GM23338 (cell line): ENCODE measurements at regions not wholly inside any gene's neighbourhood (a gene's known extent, or its start where the extent isn't known, plus 50 kb on each side); places are given as distances from the start of the nearest gene placed in this dataset.

Experiments used
- ATAC-seq: fragments of 200-7000 bp; cut with Tn5 transposase; 3 replicates; pipeline ENCODE4 v1.9.1; 2020
- DNase-seq: peaks from one replicate; pipeline ENCODE4 v3.0.0-alpha.2; 2015; ENCODE audit warnings: low spot score
- H2AFZ ChIP-seq: fragments of 200-600 bp; sonication (generic); 2 replicates; pipeline ENCODE4 v1.8.0; 2016; ENCODE audit warnings: antibody characterized with exemption, mild to moderate bottlenecking, moderate library complexity
- H3F3A ChIP-seq: fragments of 200-600 bp; sonication (generic); replicated peaks from 2 replicates; pipeline ENCODE4 v1.8.0; 2017; ENCODE audit warnings: antibody characterized with exemption, mixed run types, low read depth
- H3K27ac ChIP-seq: fragments of 200-600 bp; sonication (generic); 2 replicates; pipeline ENCODE4 v1.6.1; 2016; ENCODE audit warnings: low read depth
- H3K27me3 ChIP-seq: fragments of 200-600 bp; sonication (generic); 2 replicates; pipeline ENCODE4 v1.8.0; 2016; ENCODE audit warnings: mild to moderate bottlenecking, mixed run types, moderate library complexity; ENCODE audit not compliant: insufficient read depth
- H3K36me3 ChIP-seq: fragments of 200-600 bp; sonication (generic); 2 replicates; pipeline ENCODE4 v1.8.0; 2016; ENCODE audit warnings: mild to moderate bottlenecking; ENCODE audit not compliant: insufficient read depth
- H3K4me1 ChIP-seq: fragments of 200-600 bp; sonication (generic); 2 replicates; pipeline ENCODE4 v1.8.0; 2016; ENCODE audit warnings: mild to moderate bottlenecking, moderate library complexity; ENCODE audit not compliant: insufficient read depth
- H3K4me2 ChIP-seq: fragments of 200-600 bp; sonication (generic); 2 replicates; pipeline ENCODE4 v1.7.1; 2017; ENCODE audit warnings: mixed run types
- H3K4me3 ChIP-seq: fragments of 200-600 bp; sonication (generic); 2 replicates; pipeline ENCODE4 v1.6.1; 2016; ENCODE audit warnings: mixed run types
- H3K79me2 ChIP-seq: fragments of 200-600 bp; sonication (generic); replicated peaks from 2 replicates; pipeline ENCODE4 v1.8.0; 2017; ENCODE audit warnings: mild to moderate bottlenecking; ENCODE audit not compliant: insufficient read depth
- H3K9me2 ChIP-seq: fragments of 200-600 bp; sonication (generic); 2 replicates; pipeline ENCODE4 v1.8.0; 2017; ENCODE audit not compliant: insufficient read depth
- H4K20me1 ChIP-seq: fragments of 200-600 bp; sonication (generic); replicated peaks from 2 replicates; pipeline ENCODE4 v1.8.0; 2017; ENCODE audit warnings: mild to moderate bottlenecking; ENCODE audit not compliant: insufficient read depth
- H3K27ac Mint-ChIP-seq: 2 replicates; pipeline ENCODE4 v1.8.0; 2020; ENCODE audit warnings: inconsistent platforms, mild to moderate bottlenecking, moderate library complexity, mixed read lengths
- H3K27me3 Mint-ChIP-seq: 3 replicates; pipeline ENCODE4 v1.8.0; 2022; ENCODE audit warnings: low read depth, mild to moderate bottlenecking, moderate library complexity, mixed read lengths, inconsistent platforms; ENCODE audit not compliant: insufficient read depth, poor library complexity
- H3K36me3 Mint-ChIP-seq: 3 replicates; pipeline ENCODE4 v1.8.0; 2021; ENCODE audit warnings: low read depth, mild to moderate bottlenecking, inconsistent platforms, moderate library complexity, mixed read lengths
- H3K4me1 Mint-ChIP-seq: 3 replicates; pipeline ENCODE4 v1.8.0; 2020; ENCODE audit warnings: mild to moderate bottlenecking, inconsistent platforms, mixed read lengths
- H3K4me3 Mint-ChIP-seq: 3 replicates; pipeline ENCODE4 v1.8.0; 2021; ENCODE audit warnings: moderate library complexity, mild to moderate bottlenecking, inconsistent platforms, mixed read lengths
- H3K9me3 Mint-ChIP-seq: 3 replicates; pipeline ENCODE4 v1.8.0; 2020; ENCODE audit warnings: moderate library complexity, mild to moderate bottlenecking, inconsistent platforms, mixed read lengths
- CREB1 ChIP-seq: fragments of 250-450 bp; sonication (Bioruptor Pico); IDR thresholded peaks from 2 replicates; pipeline ENCODE4 v1.5.0; 2020; ENCODE audit warnings: low read depth, mild to moderate bottlenecking, moderate library complexity
- CTCF ChIP-seq, 2 experiments: fragments of 200-600 bp in 1 of 2; sonication (generic) in 1 of 2; conservative IDR thresholded peaks; 2 replicates each; pipeline versions ENCODE4 v1.5.1 to v1.6.1; 2016 to 2017; ENCODE audit warnings: antibody characterized with exemption in 2 of 2, low read depth in 2 of 2, mild to moderate bottlenecking in 2 of 2, moderate library complexity in 1 of 2
- EZH2 ChIP-seq: fragments of 200-600 bp; sonication (generic); IDR thresholded peaks from one replicate; pipeline ENCODE4 v1.8.0; 2017; ENCODE audit warnings: antibody characterized with exemption, mild to moderate bottlenecking, low read depth; ENCODE audit not compliant: unreplicated experiment
- EZH2phosphoT487 ChIP-seq: fragments of 200-600 bp; sonication (generic); IDR thresholded peaks from one replicate; pipeline ENCODE4 v1.8.1; 2018; ENCODE audit warnings: antibody characterized with exemption; ENCODE audit not compliant: unreplicated experiment
- JUNB ChIP-seq: IDR thresholded peaks from one replicate; pipeline ENCODE4 v1.6.1; 2016; ENCODE audit warnings: antibody characterized with exemption; ENCODE audit not compliant: unreplicated experiment
- NANOG ChIP-seq: IDR thresholded peaks from 2 replicates; pipeline ENCODE4 v1.6.1; 2016; ENCODE audit warnings: antibody characterized with exemption, borderline replicate concordance
- POLR2AphosphoS5 ChIP-seq: IDR thresholded peaks from 2 replicates; pipeline ENCODE4 v1.6.1; 2016; ENCODE audit warnings: antibody characterized with exemption, low read depth
- REST ChIP-seq: IDR thresholded peaks from one replicate; pipeline ENCODE4 v1.6.1; 2018; ENCODE audit warnings: antibody characterized with exemption; ENCODE audit not compliant: unreplicated experiment
- ZNF331 ChIP-seq: fragments of 250-450 bp; sonication (Bioruptor Pico); IDR thresholded peaks from 2 replicates; pipeline ENCODE4 v1.5.0; 2020; ENCODE audit warnings: low read depth, mild to moderate bottlenecking, moderate library complexity
- ZNF462 ChIP-seq: fragments of 250-450 bp; sonication (Bioruptor Pico); IDR thresholded peaks from 2 replicates; pipeline ENCODE4 v1.5.0; 2020; ENCODE audit warnings: mild to moderate bottlenecking, moderate library complexity

GRCh38 chr9:115997923-115998322 lies 155.7 kb upstream of the PAPPA start (continued):
- TF ChIP-seq REST (no peak), JUNB (no peak), ZNF331 (CRISPR knock-in tag) (no peak), EZH2 (no peak)

DNA sequence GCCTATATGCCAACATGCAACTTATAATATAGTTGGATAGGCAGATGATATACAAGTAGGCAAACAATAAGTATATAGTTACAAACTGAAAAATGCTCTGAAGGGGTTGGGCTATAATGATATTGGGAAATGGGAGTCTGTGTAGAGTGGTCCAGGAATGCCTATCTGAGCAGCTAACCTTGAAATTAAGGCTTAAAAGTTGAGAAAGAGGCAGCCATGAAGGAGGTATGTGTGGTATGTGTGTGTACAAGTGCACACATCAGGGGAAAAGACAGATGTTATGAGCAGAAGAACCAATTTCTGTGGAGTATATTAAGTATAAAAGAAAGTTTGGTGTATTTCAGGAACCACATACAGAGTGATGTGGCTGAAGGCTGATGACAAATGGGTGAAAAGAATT lies 154.9 kb upstream of the PAPPA start:
- no peaks in the 10 kb centered on the region for H3K4me1 Mint-ChIP-seq
- no peaks in the 10 kb centered on the region for H3K79me2 ChIP-seq
- DNase-seq (no peak), ATAC-seq (no peak)
- H3K4me3 Mint-ChIP-seq, result no peak overlapping the region
- H3K4me1 ChIP-seq, result no peaks in the 10 kb centered on the region
- no peak overlapping the region for H3K27ac Mint-ChIP-seq
- H3K36me3 Mint-ChIP-seq, result no peaks in the 10 kb centered on the region
- H3K4me2 ChIP-seq, result no peak overlapping the region
- no peak overlapping the region for H2AFZ ChIP-seq
- no peak overlapping the region for H3K4me3 ChIP-seq
- H3F3A ChIP-seq, result no peaks in the 10 kb centered on the region
- no peaks in the 10 kb centered on the region for H3K36me3 ChIP-seq
- H3K27ac ChIP-seq, result no peak overlapping the region
- H4K20me1 ChIP-seq, result no peaks in the 10 kb centered on the region
- no peaks in the 10 kb centered on the region; the same call in 1 of the 2 replicates for H3K9me2 ChIP-seq
- no peaks in the 10 kb centered on the region for H3K27me3 Mint-ChIP-seq
- H3K9me3 Mint-ChIP-seq, result no peaks in the 10 kb centered on the region
- no peaks in the 10 kb centered on the region for H3K27me3 ChIP-seq
- TF ChIP-seq REST (no peak), NANOG (no peak), POLR2AphosphoS5 (no peak), CREB1 (no peak), EZH2 (no peak), ZNF462 (no peak), CTCF (conservative IDR thresholded peaks at IDR 0.05; ENCODE audit: low read depth in 2 of 2) (no peak), EZH2phosphoT487 (no peak), JUNB (no peak)
